PC-9 (cell line): ENCODE measurements at regions not wholly inside any gene's neighbourhood (a gene's known extent, or its start where the extent isn't known, plus 50 kb on each side); places are given as distances from the start of the nearest gene placed in this dataset.

Experiments used
- EZH2 ChIP-seq: fragments of 200-600 bp; sonication (generic); IDR thresholded peaks from 2 replicates; pipeline ENCODE4 v1.8.0; 2017; ENCODE audit warnings: antibody characterized with exemption, low read depth
- TF ChIP-seq, protein P1 (sequence below): fragments of 200-600 bp; sonication (generic); conservative IDR thresholded peaks from 2 replicates; pipeline ENCODE4 v1.6.1; 2017; ENCODE audit warnings: mixed run types, antibody characterized with exemption, mild to moderate bottlenecking, moderate library complexity

DNA sequence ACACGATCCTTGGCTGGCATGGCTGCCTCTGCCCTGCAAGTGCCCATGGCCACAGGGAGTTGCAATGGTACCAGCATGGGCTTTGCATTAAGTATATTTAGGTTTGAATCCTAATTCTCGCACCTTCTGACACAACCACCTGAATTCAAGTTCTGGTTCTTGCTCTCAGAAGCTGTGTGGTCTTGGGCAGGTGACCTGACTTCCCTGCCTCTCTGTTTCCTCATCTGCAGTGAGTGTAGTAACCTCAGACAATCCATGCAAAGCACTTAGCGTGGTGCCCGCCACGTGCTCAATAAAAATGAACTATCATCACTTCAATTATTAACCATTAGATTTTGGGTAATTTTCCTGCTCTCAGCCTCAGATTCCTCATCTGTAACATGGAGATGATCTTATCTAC, 378.8 kb upstream of the ARID1B start:
- TF ChIP-seq, protein P1, sequence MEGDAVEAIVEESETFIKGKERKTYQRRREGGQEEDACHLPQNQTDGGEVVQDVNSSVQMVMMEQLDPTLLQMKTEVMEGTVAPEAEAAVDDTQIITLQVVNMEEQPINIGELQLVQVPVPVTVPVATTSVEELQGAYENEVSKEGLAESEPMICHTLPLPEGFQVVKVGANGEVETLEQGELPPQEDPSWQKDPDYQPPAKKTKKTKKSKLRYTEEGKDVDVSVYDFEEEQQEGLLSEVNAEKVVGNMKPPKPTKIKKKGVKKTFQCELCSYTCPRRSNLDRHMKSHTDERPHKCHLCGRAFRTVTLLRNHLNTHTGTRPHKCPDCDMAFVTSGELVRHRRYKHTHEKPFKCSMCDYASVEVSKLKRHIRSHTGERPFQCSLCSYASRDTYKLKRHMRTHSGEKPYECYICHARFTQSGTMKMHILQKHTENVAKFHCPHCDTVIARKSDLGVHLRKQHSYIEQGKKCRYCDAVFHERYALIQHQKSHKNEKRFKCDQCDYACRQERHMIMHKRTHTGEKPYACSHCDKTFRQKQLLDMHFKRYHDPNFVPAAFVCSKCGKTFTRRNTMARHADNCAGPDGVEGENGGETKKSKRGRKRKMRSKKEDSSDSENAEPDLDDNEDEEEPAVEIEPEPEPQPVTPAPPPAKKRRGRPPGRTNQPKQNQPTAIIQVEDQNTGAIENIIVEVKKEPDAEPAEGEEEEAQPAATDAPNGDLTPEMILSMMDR: no peak
- TF ChIP-seq EZH2: no peak
